Keratinocyte (primary cell): ENCODE measurements at regions not wholly inside any gene's neighbourhood (a gene's known extent, or its start where the extent isn't known, plus 50 kb on each side); places are given as distances from the start of the nearest gene placed in this dataset.

ENCODE experiments used
- CTCF ChIP-seq, 3 experiments: IDR thresholded peaks in 1 of 3; conservative IDR thresholded peaks in 1 of 3; optimal IDR thresholded peaks in 1 of 3; 2 replicates in 2 of 3; 3 replicates in 1 of 3; pipeline versions ENCODE3 to v1.5.1; 2011; ENCODE audit warnings: low read length in 3 of 3, mild to moderate bottlenecking in 3 of 3, moderate library complexity in 2 of 3, control low read depth in 1 of 3, inconsistent platforms in 1 of 3; ENCODE audit not compliant: insufficient read depth in 2 of 3; ENCODE audit errors: extremely low read depth in 1 of 3
- EZH2 ChIP-seq: IDR thresholded peaks from one replicate; pipeline ENCODE4 v1.6.1; 2012; ENCODE audit warnings: inconsistent platforms, mild to moderate bottlenecking, low read length, moderate library complexity

- TF ChIP-seq EZH2 (no peak), CTCF (optimal IDR thresholded peaks at IDR 0.05 in 1 of 3, IDR thresholded peaks at IDR 0.05 in 1 of 3, conservative IDR thresholded peaks at IDR 0.05 in 1 of 3; ENCODE audit: extremely low read depth in 1 of 3, insufficient read depth in 2 of 3, low read length in 3 of 3) (no peak)
These were observed 347.0 kb downstream of the CYRIA start for GRCh38 chr2:16318474-16319195.
